Naive thymus-derived CD4-positive, alpha-beta T cell (primary cell): ENCODE measurements at regions not wholly inside any gene's neighbourhood (a gene's known extent, or its start where the extent isn't known, plus 50 kb on each side); places are given as distances from the start of the nearest gene placed in this dataset.

Source experiments
- ATAC-seq: fragments of 150-1000 bp; cut with Tn5 transposase; 2 replicates; pipeline ENCODE4 v1.10.0; 2021; ENCODE audit warnings: mild to moderate bottlenecking, moderate library complexity
- CTCF ChIA-PET: fragments of 350-600 bp; sonication (Branson Sonifier 250); formaldehyde crosslinking; loops from one replicate; lab custom pipeline; 2021; ENCODE audit warnings: antibody characterized with exemption; lab: Charles Lee
- POLR2A ChIA-PET: fragments of 350-600 bp; sonication (Branson Sonifier 250); formaldehyde crosslinking; loops from one replicate; lab custom pipeline; 2021; ENCODE audit warnings: antibody characterized with exemption, inconsistent platforms; lab: Charles Lee
- DNase-seq, 9 donors: peaks; one replicate each; pipeline versions ENCODE4 v3.0.0 to v3.0.0-alpha.2; 2020 to 2022; ENCODE audit warnings: mixed read lengths in 1 of 9
- H3K27ac ChIP-seq: one replicate; pipeline ENCODE4 v1.7.0; 2013; ENCODE audit warnings: mild to moderate bottlenecking, low read depth, low read length, moderate library complexity
- H3K27me3 ChIP-seq, 2 donors: one replicate each; pipeline ENCODE4 v1.7.0; 2013; ENCODE audit warnings: low read length in 2 of 2, mild to moderate bottlenecking in 2 of 2, moderate library complexity in 2 of 2; ENCODE audit not compliant: control insufficient read depth in 2 of 2, insufficient read depth in 2 of 2
- H3K36me3 ChIP-seq, 3 experiments: 1 replicate in 2 of 3; 2 replicates in 1 of 3; pipeline ENCODE4 v1.7.0; 2013; ENCODE audit warnings: low read length in 3 of 3, mild to moderate bottlenecking in 3 of 3, moderate library complexity in 1 of 3; ENCODE audit not compliant: insufficient read depth in 3 of 3, control insufficient read depth in 2 of 3
- H3K4me1 ChIP-seq, 2 donors: one replicate each; pipeline ENCODE4 v1.7.0; 2013; ENCODE audit warnings: low read length in 2 of 2, mild to moderate bottlenecking in 2 of 2, moderate library complexity in 1 of 2; ENCODE audit not compliant: control insufficient read depth in 2 of 2, insufficient read depth in 2 of 2
- H3K4me3 ChIP-seq: 2 replicates; pipeline ENCODE4 v1.7.0; 2013; ENCODE audit warnings: mild to moderate bottlenecking, low read length
- H3K9me3 ChIP-seq, 3 experiments: 1 replicate in 2 of 3; 2 replicates in 1 of 3; pipeline ENCODE4 v1.7.0; 2013; ENCODE audit warnings: low read length in 3 of 3; ENCODE audit not compliant: control insufficient read depth in 2 of 3
- H3K27ac Mint-ChIP-seq, 9 donors: one replicate each; pipeline ENCODE4 v1.8.0; 2020 to 2022; ENCODE audit warnings: mixed read lengths in 9 of 9, mild to moderate bottlenecking in 8 of 9, moderate library complexity in 5 of 9, inconsistent platforms in 2 of 9
- H3K27me3 Mint-ChIP-seq, 5 donors: one replicate each; pipeline ENCODE4 v1.8.0; 2021 to 2022; ENCODE audit warnings: mixed read lengths in 5 of 5, mild to moderate bottlenecking in 1 of 5
- H3K36me3 Mint-ChIP-seq, 5 donors: one replicate each; pipeline ENCODE4 v1.8.0; 2020 to 2022; ENCODE audit warnings: mixed read lengths in 5 of 5, mild to moderate bottlenecking in 3 of 5, inconsistent platforms in 1 of 5
- H3K4me1 Mint-ChIP-seq, 7 donors: one replicate each; pipeline ENCODE4 v1.8.0; 2020 to 2022; ENCODE audit warnings: mixed read lengths in 7 of 7, mild to moderate bottlenecking in 3 of 7, inconsistent platforms in 1 of 7
- H3K4me3 Mint-ChIP-seq, 10 donors: one replicate each; pipeline ENCODE4 v1.8.0; 2020 to 2022; ENCODE audit warnings: mild to moderate bottlenecking in 10 of 10, mixed read lengths in 10 of 10, moderate library complexity in 6 of 10, inconsistent platforms in 2 of 10
- H3K9me3 Mint-ChIP-seq, 11 donors: one replicate each; pipeline ENCODE4 v1.8.0; 2020 to 2022; ENCODE audit warnings: mixed read lengths in 11 of 11, mild to moderate bottlenecking in 4 of 11, inconsistent platforms in 1 of 11, moderate library complexity in 1 of 11
- intact Hi-C, 2 donors: fragments of 100-400 bp; cut with micrococcal nuclease; formaldehyde crosslinking; loops; one replicate each; pipeline ENCODE4 v1.15.1; 2023

DNA sequence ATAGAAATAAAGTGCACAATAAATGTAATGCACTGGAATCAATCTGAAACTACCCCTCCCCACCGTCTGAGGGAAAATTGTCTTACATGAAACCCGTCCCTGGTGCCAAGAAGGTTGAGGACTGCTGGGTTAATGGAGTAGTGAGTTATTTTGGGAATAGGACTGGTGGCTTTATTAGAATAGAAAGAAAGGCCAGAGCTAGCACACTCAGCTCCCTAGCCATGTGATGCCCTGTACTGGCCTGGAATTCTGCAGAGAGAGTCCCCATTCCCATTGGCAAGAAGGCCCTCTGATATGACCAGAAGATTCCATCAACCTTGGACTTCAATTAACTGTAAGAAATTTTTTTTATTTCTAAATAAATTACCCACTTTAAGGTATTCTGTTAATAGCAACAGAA is 393.5 kb upstream of the PCDH9 start:
- Mint-ChIP-seq H3K4me1 (no peaks in the 10 kb centered on the region), H3K36me3 (no peaks in the 10 kb centered on the region), H3K4me3 (no peak overlapping the region), H3K9me3 (peaks cover 0 to 16% (median 5%) of the 10 kb centered on the region in 11 donors), H3K27me3 (no peaks in the 10 kb centered on the region), H3K27ac (no peak overlapping the region)
- DNase-seq: no peak
- CTCF ChIA-PET: no interaction called here
- intact Hi-C loops: no loop called here
- no peaks in the 10 kb centered on the region for H3K9me3 ChIP-seq
- H3K4me1 ChIP-seq: no peaks in the 10 kb centered on the region
- H3K27ac ChIP-seq: no peak overlapping the region
- no peaks in the 10 kb centered on the region for H3K27me3 ChIP-seq
- H3K4me3 ChIP-seq: no peak overlapping the region
- POLR2A ChIA-PET: no interaction called here
- ATAC-seq: no peak
- H3K36me3 ChIP-seq: no peaks in the 10 kb centered on the region

DNA sequence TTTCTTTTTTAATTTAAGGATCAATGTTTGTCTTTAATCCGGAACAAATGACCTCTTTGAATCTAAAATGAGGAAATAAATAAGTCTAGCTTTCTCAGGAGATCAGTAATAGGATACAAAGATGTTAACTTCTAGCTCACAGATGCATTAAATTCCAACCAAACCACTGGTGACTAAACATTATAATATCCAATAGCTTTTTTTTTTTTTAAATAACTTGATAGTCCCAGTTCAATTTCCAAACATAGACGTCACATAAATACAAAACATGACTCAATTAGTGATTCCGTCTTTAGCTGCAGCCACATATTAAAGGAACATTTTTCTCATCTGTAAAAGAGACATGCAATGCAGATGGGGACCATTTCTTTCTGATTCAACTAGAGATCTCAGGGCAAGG is 390.5 kb upstream of the PCDH9 start:
- Mint-ChIP-seq H3K4me1 (no peaks in the 10 kb centered on the region), H3K27me3 (no peaks in the 10 kb centered on the region), H3K36me3 (no peaks in the 10 kb centered on the region), H3K9me3 (peaks cover 0 to 11% (median 0%) of the 10 kb centered on the region in 11 donors), H3K27ac (no peak overlapping the region), H3K4me3 (no peak overlapping the region)
- no peak for ATAC-seq
- Histone ChIP-seq H3K4me1 (no peaks in the 10 kb centered on the region), H3K9me3 (no peaks in the 10 kb centered on the region), H3K36me3 (no peaks in the 10 kb centered on the region), H3K27me3 (no peaks in the 10 kb centered on the region), H3K4me3 (no peak overlapping the region), H3K27ac (no peak overlapping the region)
- ChIA-PET POLR2A (no interaction called here), CTCF (no interaction called here)
- DNase-seq: no peak
- intact Hi-C loops: no loop called here

DNA sequence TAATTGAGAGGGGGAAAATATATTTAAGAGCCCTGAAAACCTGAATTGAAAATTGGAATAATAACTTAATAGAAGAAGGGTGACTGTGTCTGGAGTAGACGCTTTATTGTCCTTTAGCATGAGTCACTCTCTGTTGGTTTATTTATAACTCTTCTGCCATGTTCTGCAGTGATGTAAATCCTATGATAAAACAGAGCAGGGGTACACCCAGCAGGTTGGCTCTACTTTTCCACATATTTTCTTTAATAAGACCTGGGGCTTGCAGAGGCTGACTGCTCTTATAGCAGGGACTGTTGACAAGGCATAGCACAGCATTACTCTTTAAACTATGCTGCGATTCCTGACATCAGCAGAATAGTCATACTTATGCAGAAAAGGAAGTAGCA is 389.9 kb upstream of the PCDH9 start:
- no peaks in the 10 kb centered on the region for H3K27me3 Mint-ChIP-seq
- no peaks in the 10 kb centered on the region for H3K9me3 ChIP-seq
- H3K9me3 Mint-ChIP-seq: peaks cover 0 to 11% (median 0%) of the 10 kb centered on the region in 11 donors
- H3K27ac ChIP-seq: no peak overlapping the region
- H3K4me1 ChIP-seq: no peaks in the 10 kb centered on the region
- H3K4me1 Mint-ChIP-seq: no peaks in the 10 kb centered on the region
- H3K4me3 Mint-ChIP-seq: no peak overlapping the region
- no peak for DNase-seq
- ChIA-PET CTCF (no interaction called here), POLR2A (no interaction called here)
- no peak overlapping the region for H3K4me3 ChIP-seq
- intact Hi-C loops: no loop called here
- peak; percentile 31 for ATAC-seq
- no peaks in the 10 kb centered on the region for H3K36me3 Mint-ChIP-seq
- no peaks in the 10 kb centered on the region for H3K27me3 ChIP-seq
- H3K27ac Mint-ChIP-seq: no peak overlapping the region
- H3K36me3 ChIP-seq: no peaks in the 10 kb centered on the region

DNA sequence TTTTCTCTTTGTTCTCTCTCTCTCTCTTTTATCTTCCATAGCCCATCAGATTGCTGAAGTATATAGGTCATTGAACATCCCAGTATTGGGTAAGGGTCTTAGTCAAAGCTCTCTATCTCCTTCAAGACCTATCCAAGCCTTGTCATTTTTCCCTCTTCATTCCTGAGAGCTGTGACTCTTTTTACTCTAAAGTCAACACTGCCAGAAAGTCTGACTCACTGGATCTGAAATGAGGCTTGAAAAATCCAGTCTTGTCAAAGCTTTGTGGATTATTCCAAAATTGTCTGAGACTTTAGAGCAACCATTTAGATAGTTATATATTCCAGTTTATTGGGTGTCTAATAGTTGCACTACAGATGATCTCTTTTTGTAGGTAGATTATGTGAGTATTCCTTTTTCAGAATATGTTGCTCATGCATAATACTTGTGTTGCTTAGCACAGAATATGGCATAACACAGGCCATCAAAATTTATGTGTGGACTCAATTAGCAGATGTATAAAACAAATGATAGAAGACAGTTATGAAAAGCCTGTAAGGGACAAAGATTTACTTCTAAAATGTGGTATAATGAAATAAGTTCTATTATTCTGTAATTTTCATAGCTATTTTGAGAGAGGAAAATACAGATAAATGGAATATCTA is 389.3 kb upstream of the PCDH9 start:
- no peak for ATAC-seq
- POLR2A ChIA-PET: no interaction called here

GRCh38 chr13:67614579-67614978 is 384.4 kb upstream of the PCDH9 start:
- Mint-ChIP-seq H3K4me3 (no peak overlapping the region), H3K36me3 (no peaks in the 10 kb centered on the region), H3K4me1 (no peaks in the 10 kb centered on the region), H3K9me3 (peaks cover 0 to 18% (median 0%) of the 10 kb centered on the region in 11 donors), H3K27ac (no peak overlapping the region), H3K27me3 (no peaks in the 10 kb centered on the region)
- CTCF ChIA-PET: no interaction called here
- no peak for ATAC-seq
- Histone ChIP-seq H3K9me3 (no peaks in the 10 kb centered on the region), H3K4me1 (no peaks in the 10 kb centered on the region), H3K27ac (no peak overlapping the region), H3K36me3 (no peaks in the 10 kb centered on the region), H3K4me3 (no peak overlapping the region), H3K27me3 (no peaks in the 10 kb centered on the region)
- POLR2A ChIA-PET: no interaction called here
- no peak for DNase-seq
- intact Hi-C loops: no loop called here

More for the DNA sequence above, 389.3 kb upstream of the PCDH9 start:
- Mint-ChIP-seq H3K36me3 (no peaks in the 10 kb centered on the region), H3K4me1 (no peaks in the 10 kb centered on the region), H3K9me3 (peaks cover 0 to 11% (median 0%) of the 10 kb centered on the region in 11 donors), H3K27ac (no peak overlapping the region), H3K27me3 (no peaks in the 10 kb centered on the region), H3K4me3 (no peak overlapping the region)
- Histone ChIP-seq H3K27ac (no peak overlapping the region), H3K27me3 (no peaks in the 10 kb centered on the region), H3K4me1 (no peaks in the 10 kb centered on the region), H3K36me3 (no peaks in the 10 kb centered on the region), H3K9me3 (no peaks in the 10 kb centered on the region), H3K4me3 (no peak overlapping the region)
- CTCF ChIA-PET: no interaction called here
- intact Hi-C loops: no loop called here
- no peak for DNase-seq

DNA sequence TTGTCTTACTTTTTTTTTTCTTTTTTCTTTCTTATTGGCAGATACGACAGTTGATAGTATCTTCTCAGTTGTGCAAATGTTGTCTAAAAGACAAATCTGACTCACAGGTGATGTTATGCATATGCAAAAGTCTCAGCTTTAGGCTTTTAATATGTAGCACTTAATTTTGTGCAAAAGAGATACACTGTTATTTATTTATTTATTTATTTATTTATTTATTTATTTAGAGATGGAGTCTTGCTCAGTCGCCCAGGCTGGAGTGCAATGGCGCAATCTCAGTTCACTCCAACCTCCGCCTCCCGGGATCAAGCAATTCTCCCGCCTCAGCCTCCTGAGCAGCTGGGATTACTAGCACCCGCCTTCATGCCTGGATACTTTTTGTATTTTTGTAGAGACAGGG is 383.9 kb upstream of the PCDH9 start:
- H3K4me3 ChIP-seq: no peak overlapping the region
- no peaks in the 10 kb centered on the region for H3K36me3 ChIP-seq
- H3K4me1 Mint-ChIP-seq: no peaks in the 10 kb centered on the region
- no peaks in the 10 kb centered on the region for H3K27me3 Mint-ChIP-seq
- H3K9me3 Mint-ChIP-seq: peaks cover 0 to 24% (median 0%) of the 10 kb centered on the region in 11 donors
- no peaks in the 10 kb centered on the region for H3K36me3 Mint-ChIP-seq
- ChIA-PET CTCF (no interaction called here), POLR2A (no interaction called here)
- no peaks in the 10 kb centered on the region for H3K4me1 ChIP-seq
- no peak overlapping the region for H3K4me3 Mint-ChIP-seq
- H3K27ac Mint-ChIP-seq: no peak overlapping the region
- ATAC-seq (no peak), DNase-seq (no peak)
- H3K9me3 ChIP-seq: no peaks in the 10 kb centered on the region
- H3K27me3 ChIP-seq: no peaks in the 10 kb centered on the region
- H3K27ac ChIP-seq: no peak overlapping the region
- intact Hi-C loops: no loop called here

DNA sequence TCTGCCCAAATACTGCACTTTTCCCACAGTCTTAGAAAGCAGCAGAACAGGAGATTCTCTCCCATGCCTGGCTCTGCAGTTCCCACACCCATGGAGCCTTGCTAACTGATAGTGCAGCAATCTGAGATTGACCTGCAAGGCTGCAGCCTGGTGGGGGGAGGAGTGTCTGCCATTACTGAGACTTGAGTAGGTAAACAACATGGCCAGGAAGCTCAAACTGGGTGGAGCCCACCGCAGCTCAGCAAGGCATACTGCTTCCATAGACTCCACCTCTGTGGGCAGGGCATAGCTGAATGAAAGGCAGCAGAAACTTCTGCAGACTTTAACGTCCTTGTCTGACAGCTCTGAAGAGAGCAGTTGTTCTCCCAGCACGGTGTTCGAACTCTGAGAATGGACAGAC is 358.5 kb upstream of the PCDH9 start:
- Histone ChIP-seq H3K36me3 (no peaks in the 10 kb centered on the region), H3K4me3 (no peak overlapping the region), H3K4me1 (no peaks in the 10 kb centered on the region), H3K9me3 (peaks cover 0 to 3% (median 0%) of the 10 kb centered on the region in 3 experiments), H3K27ac (no peak overlapping the region), H3K27me3 (no peaks in the 10 kb centered on the region)
- Mint-ChIP-seq H3K4me3 (no peak overlapping the region), H3K27me3 (no peaks in the 10 kb centered on the region), H3K36me3 (no peaks in the 10 kb centered on the region), H3K4me1 (no peaks in the 10 kb centered on the region), H3K9me3 (peaks cover 5 to 18% (median 7%) of the 10 kb centered on the region in 11 donors), H3K27ac (no peak overlapping the region)
- CTCF ChIA-PET: no interaction called here
- ATAC-seq (no peak), DNase-seq (no peak)
- POLR2A ChIA-PET: no interaction called here
- intact Hi-C loops: no loop called here
